ENCODE measurements at regions not wholly inside any gene's neighbourhood (a gene's known extent, or its start where the extent isn't known, plus 50 kb on each side); places are given as distances from the start of the nearest gene placed in this dataset.

GRCh38 chr18:28560331-28560730, 383.4 kb upstream of the CDH2 start:
- no peak for TF ChIP-seq CTCF (IDR thresholded peaks at IDR 0.05; ENCODE audit: control extremely low read depth in 1 of 3, insufficient read depth in 1 of 3, low read depth in 1 of 3, low read length in 3 of 3)
- TF ChIP-seq SIN3A (conservative IDR thresholded peaks at IDR 0.05 in 1 of 2, IDR thresholded peaks at IDR 0.05 in 1 of 2; ENCODE audit: low read depth in 1 of 2, low read length in 2 of 2) = no peak
- TF ChIP-seq EZH2 (IDR thresholded peaks at IDR 0.05; ENCODE audit: low read depth, low read length, severe bottlenecking) = no peak
- TF ChIP-seq CHD1 (IDR thresholded peaks at IDR 0.05; ENCODE audit: low read depth, low read length) = no peak
- no peak for TF ChIP-seq SP1 (IDR thresholded peaks at IDR 0.05; ENCODE audit: low read depth, low read length)
- no peak for TF ChIP-seq CEBPB (IDR thresholded peaks at IDR 0.05; ENCODE audit: low read depth, low read length)
- TF ChIP-seq CHD2 (IDR thresholded peaks at IDR 0.05; ENCODE audit: low read length) = no peak
